CD14-positive monocyte (primary cell): ENCODE measurements at regions not wholly inside any gene's neighbourhood (a gene's known extent, or its start where the extent isn't known, plus 50 kb on each side); places are given as distances from the start of the nearest gene placed in this dataset.

ENCODE experiments used
- DNase-seq, 3 donors: peaks; one replicate each; pipeline ENCODE4 v3.0.0-alpha.2; 2011 to 2022
- H2AFZ ChIP-seq: 2 replicates; pipeline ENCODE4 v1.6.0; 2012; ENCODE audit warnings: mild to moderate bottlenecking, low read depth, low read length, inconsistent platforms; ENCODE audit not compliant: insufficient read depth, poor library complexity, severe bottlenecking
- H3K27ac ChIP-seq, 2 donors: 1 replicate in 1 of 2; 2 replicates in 1 of 2; pipeline ENCODE4 v1.5.1; 2012 to 2013; ENCODE audit warnings: low read length in 2 of 2, control low read depth in 1 of 2, inconsistent platforms in 1 of 2, low read depth in 1 of 2, mild to moderate bottlenecking in 1 of 2
- H3K27me3 ChIP-seq, 2 donors: one replicate each; pipeline versions ENCODE4 v1.6.0 to v1.6.1; 2011 to 2013; ENCODE audit warnings: low read length in 2 of 2; ENCODE audit not compliant: control insufficient read depth in 2 of 2, insufficient read depth in 2 of 2
- H3K36me3 ChIP-seq, 2 donors: replicated peaks in 1 of 2; 1 replicate in 1 of 2; 2 replicates in 1 of 2; pipeline versions ENCODE4 v1.5.1 to v1.6.1; 2012 to 2013; ENCODE audit warnings: low read length in 2 of 2, control low read depth in 1 of 2, inconsistent platforms in 1 of 2, mild to moderate bottlenecking in 1 of 2; ENCODE audit not compliant: insufficient read depth in 2 of 2, control insufficient read depth in 1 of 2
- H3K4me1 ChIP-seq, 2 donors: 1 replicate in 1 of 2; 2 replicates in 1 of 2; pipeline versions ENCODE4 v1.5.1 to v1.6.1; 2012 to 2013; ENCODE audit warnings: low read length in 2 of 2, control low read depth in 1 of 2, inconsistent platforms in 1 of 2, mild to moderate bottlenecking in 1 of 2, moderate library complexity in 1 of 2; ENCODE audit not compliant: insufficient read depth in 2 of 2, control insufficient read depth in 1 of 2
- H3K4me2 ChIP-seq: replicated peaks from 2 replicates; pipeline ENCODE3; 2012; ENCODE audit warnings: low read length, moderate library complexity, mild to moderate bottlenecking; ENCODE audit not compliant: poor library complexity, severe bottlenecking; ENCODE audit errors: extremely low read depth
- H3K4me3 ChIP-seq, 3 experiments: fragments of 200-600 bp in 1 of 3; sonication (generic) in 1 of 3; replicated peaks in 1 of 3; 1 replicate in 2 of 3; 2 replicates in 1 of 3; pipeline ENCODE4 v1.5.1; 2011 to 2013; ENCODE audit warnings: low read length in 3 of 3, mild to moderate bottlenecking in 3 of 3, control low read depth in 2 of 3, low read depth in 2 of 3, inconsistent platforms in 1 of 3, moderate library complexity in 1 of 3
- H3K79me2 ChIP-seq: 2 replicates; pipeline ENCODE4 v1.6.0; 2012; ENCODE audit warnings: mild to moderate bottlenecking, control low read depth, inconsistent platforms, low read length, moderate library complexity; ENCODE audit not compliant: insufficient read depth
- H3K9ac ChIP-seq: 2 replicates; pipeline ENCODE4 v1.6.0; 2017; ENCODE audit warnings: low read length, mild to moderate bottlenecking; ENCODE audit not compliant: insufficient read depth, poor library complexity, severe bottlenecking
- H3K9me3 ChIP-seq, 2 donors: replicated peaks in 1 of 2; 1 replicate in 1 of 2; 2 replicates in 1 of 2; pipeline versions ENCODE4 v1.5.1 to v1.6.1; 2012 to 2013; ENCODE audit warnings: low read length in 2 of 2, control low read depth in 1 of 2; ENCODE audit not compliant: control insufficient read depth in 1 of 2, insufficient read depth in 1 of 2
- H4K20me1 ChIP-seq: 2 replicates; pipeline ENCODE4 v1.6.0; 2012; ENCODE audit warnings: mild to moderate bottlenecking, low read length, control low read depth, moderate library complexity; ENCODE audit not compliant: insufficient read depth
- H3K27ac Mint-ChIP-seq, 7 donors: one replicate each; pipeline ENCODE4 v1.8.0; 2020; ENCODE audit warnings: mild to moderate bottlenecking in 7 of 7, mixed read lengths in 7 of 7, moderate library complexity in 6 of 7, inconsistent platforms in 2 of 7
- H3K27me3 Mint-ChIP-seq, 3 donors: one replicate each; pipeline ENCODE4 v1.8.0; 2021 to 2022; ENCODE audit warnings: low read depth in 3 of 3, mild to moderate bottlenecking in 3 of 3, mixed read lengths in 3 of 3, moderate library complexity in 3 of 3, inconsistent platforms in 1 of 3
- H3K36me3 Mint-ChIP-seq, 2 donors: one replicate each; pipeline ENCODE4 v1.8.0; 2020; ENCODE audit warnings: mixed read lengths in 2 of 2, inconsistent platforms in 1 of 2, mild to moderate bottlenecking in 1 of 2
- H3K4me1 Mint-ChIP-seq: one replicate; pipeline ENCODE4 v1.8.0; 2020; ENCODE audit warnings: mild to moderate bottlenecking, mixed read lengths
- H3K4me3 Mint-ChIP-seq, 2 donors: one replicate each; pipeline ENCODE4 v1.8.0; 2020; ENCODE audit warnings: mild to moderate bottlenecking in 2 of 2, mixed read lengths in 2 of 2, moderate library complexity in 1 of 2
- H3K9me3 Mint-ChIP-seq, 7 donors: one replicate each; pipeline ENCODE4 v1.8.0; 2020 to 2022; ENCODE audit warnings: mixed read lengths in 7 of 7, mild to moderate bottlenecking in 6 of 7, moderate library complexity in 6 of 7, inconsistent platforms in 2 of 7
- CTCF ChIP-seq: fragments of 200-600 bp; IDR thresholded peaks from one replicate; pipeline ENCODE4 v1.8.0; 2022; ENCODE audit warnings: antibody characterized with exemption, mild to moderate bottlenecking
- WGBS: methylation state at CpG from one replicate; pipeline ENCODE4 v1.1.5; 2013; ENCODE audit warnings: missing lambda C conversion rate; ENCODE audit not compliant: insufficient coverage; 5-methylcytosine and 5-hydroxymethylcytosine counted together
- intact Hi-C, 2 donors: fragments of 100-400 bp; cut with micrococcal nuclease; formaldehyde crosslinking; loops; one replicate each; pipeline versions ENCODE4 v1.15.0 to v1.15.1; 2023

- Histone ChIP-seq H3K9me3 (no peaks in the 10 kb centered on the region), H3K4me3 (no peak overlapping the region), H3K27me3 (no peaks in the 10 kb centered on the region), H4K20me1 (no peaks in the 10 kb centered on the region), H3K9ac (no peak overlapping the region), H3K4me1 (no peaks in the 10 kb centered on the region), H2AFZ (no peak overlapping the region), H3K4me2 (no peak overlapping the region), H3K79me2 (no peaks in the 10 kb centered on the region), H3K27ac (no peak overlapping the region), H3K36me3 (no peaks in the 10 kb centered on the region)
- intact Hi-C loops = no loop called here
- Mint-ChIP-seq H3K4me1 (peaks cover 6% of the 10 kb centered on the region), H3K27ac (no peak overlapping the region), H3K36me3 (no peaks in the 10 kb centered on the region), H3K27me3 (peaks cover 2 to 6% (median 5%) of the 10 kb centered on the region in 3 donors), H3K4me3 (no peak overlapping the region), H3K9me3 (peaks cover 0 to 8% (median 2%) of the 10 kb centered on the region in 7 donors)
- WGBS = 93% methylated on average over 12 of the region's 18 CpGs
- no peak for DNase-seq
- no peak for TF ChIP-seq CTCF
Observed at GRCh38 chr2:15807418-15808203, 132.7 kb upstream of the MYCN start.

GRCh38 chr2:15808204-15808910 is 132.0 kb upstream of the MYCN start:
- H3K9me3 ChIP-seq = no peaks in the 10 kb centered on the region
- Mint-ChIP-seq H3K4me3 (no peak overlapping the region), H3K27me3 (peaks cover 2 to 6% (median 5%) of the 10 kb centered on the region in 3 donors), H3K36me3 (no peaks in the 10 kb centered on the region), H3K9me3 (peaks cover 0 to 8% (median 2%) of the 10 kb centered on the region in 7 donors), H3K4me1 (peaks cover 6% of the 10 kb centered on the region), H3K27ac (no peak overlapping the region)
- no peak overlapping the region for H3K9ac ChIP-seq
- no peak overlapping the region for H3K4me2 ChIP-seq
- H4K20me1 ChIP-seq = no peaks in the 10 kb centered on the region
- H3K27me3 ChIP-seq = no peaks in the 10 kb centered on the region
- no peak overlapping the region for H3K27ac ChIP-seq
- no peak overlapping the region for H2AFZ ChIP-seq
- no peak overlapping the region for H3K4me3 ChIP-seq
- H3K36me3 ChIP-seq = no peaks in the 10 kb centered on the region
- no peaks in the 10 kb centered on the region for H3K4me1 ChIP-seq
- no peak for DNase-seq
- WGBS = 71% methylated on average over 14 of the region's 28 CpGs
- intact Hi-C loops = no loop called here
- no peak for TF ChIP-seq CTCF
- no peaks in the 10 kb centered on the region for H3K79me2 ChIP-seq
